Prostate gland (tissue), 2 donors: ENCODE measurements at regions not wholly inside any gene's neighbourhood (a gene's known extent, or its start where the extent isn't known, plus 50 kb on each side); places are given as distances from the start of the nearest gene placed in this dataset.

Experiments
- DNase-seq: peaks from one replicate; pipeline ENCODE4 v3.0.0-alpha.2; 2019; ENCODE audit warnings: low spot score
- H3K27ac ChIP-seq, 2 donors: fragments of 200-600 bp; sonication (generic); 2 replicates each; pipeline ENCODE4 v1.5.1; 2017 to 2019
- H3K27me3 ChIP-seq: fragments of 200-600 bp; sonication (generic); replicated peaks from 2 replicates; pipeline ENCODE4 v1.5.1; 2019; ENCODE audit not compliant: insufficient read depth
- H3K36me3 ChIP-seq, 2 donors: fragments of 200-600 bp; sonication (generic); 1 replicate in 1 of 2; 2 replicates in 1 of 2; pipeline versions ENCODE4 v1.5.1 to v1.8.1; 2017 to 2019
- H3K4me1 ChIP-seq: fragments of 200-600 bp; sonication (generic); replicated peaks from 2 replicates; pipeline ENCODE4 v1.5.1; 2019
- H3K4me3 ChIP-seq, 2 donors: fragments of 200-600 bp; sonication (generic); 2 replicates each; pipeline ENCODE4 v1.5.1; 2017 to 2019
- H3K9me3 ChIP-seq: fragments of 200-600 bp; sonication (generic); 2 replicates; pipeline ENCODE4 v1.5.1; 2017
- CTCF ChIP-seq, 4 experiments: fragments of 200-600 bp in 2 of 4; fragments of 450-650 bp in 2 of 4; sonication (generic) in 2 of 4; IDR thresholded peaks; 1 replicate in 3 of 4; 2 replicates in 1 of 4; pipeline ENCODE4 v1.5.1; 2016 to 2019; ENCODE audit warnings: antibody characterized with exemption in 4 of 4, mild to moderate bottlenecking in 2 of 4, moderate library complexity in 2 of 4
- POLR2A ChIP-seq: fragments of 450-650 bp; IDR thresholded peaks from one replicate; pipeline ENCODE4 v1.6.1; 2016; ENCODE audit warnings: antibody characterized with exemption, mild to moderate bottlenecking
- POLR2AphosphoS5 ChIP-seq: sonication (generic); formaldehyde crosslinking; IDR thresholded peaks from one replicate; pipeline ENCODE4 v1.6.1; 2017; ENCODE audit warnings: antibody characterized with exemption
- WGBS: methylation state at CpG from one replicate; pipeline ENCODE4 v1.1.5; 2018; 5-methylcytosine and 5-hydroxymethylcytosine counted together
- intact Hi-C: fragments of 100-400 bp; cut with DNase I; formaldehyde crosslinking; loops from one replicate; pipeline ENCODE4 v1.14.2; 2022

- no peaks in the 10 kb centered on the region for H3K36me3 ChIP-seq
- TF ChIP-seq POLR2AphosphoS5 (no peak), CTCF (IDR thresholded peaks at IDR 0.05) (no peak), POLR2A (no peak)
- no peak overlapping the region for H3K4me3 ChIP-seq
- H3K9me3 ChIP-seq: no peaks in the 10 kb centered on the region
- intact Hi-C loops: no loop called here
- no peaks in the 10 kb centered on the region for H3K4me1 ChIP-seq
- no peak overlapping the region for H3K27ac ChIP-seq
- DNase-seq: no peak
- H3K27me3 ChIP-seq: no peaks in the 10 kb centered on the region
- 17% methylated on average over 1 of the region's 1 CpG for WGBS
Measured at GRCh38 chr3:82957079-82957478, 1195.6 kb upstream of the GBE1 start.

GRCh38 chr3:82954486-82954885, 1193.0 kb upstream of the GBE1 start:
- no peaks in the 10 kb centered on the region for H3K9me3 ChIP-seq
- WGBS: 97% methylated on average over 1 of the region's 1 CpG
- no peak overlapping the region for H3K27ac ChIP-seq
- TF ChIP-seq CTCF (IDR thresholded peaks at IDR 0.05): no peak
- no peak for TF ChIP-seq POLR2A
- no peak for TF ChIP-seq POLR2AphosphoS5
- no peaks in the 10 kb centered on the region for H3K36me3 ChIP-seq
- intact Hi-C loops: no loop called here
- DNase-seq: no peak
- no peaks in the 10 kb centered on the region for H3K27me3 ChIP-seq
- no peaks in the 10 kb centered on the region for H3K4me1 ChIP-seq
- H3K4me3 ChIP-seq: no peak overlapping the region

GRCh38 chr3:82942041-82942440, 1180.6 kb upstream of the GBE1 start:
- DNase-seq: no peak
- H3K4me3 ChIP-seq: no peak overlapping the region
- H3K36me3 ChIP-seq: no peaks in the 10 kb centered on the region
- H3K27ac ChIP-seq: no peak overlapping the region
- intact Hi-C loops: no loop called here
- H3K4me1 ChIP-seq: no peaks in the 10 kb centered on the region
- no peaks in the 10 kb centered on the region for H3K27me3 ChIP-seq
- TF ChIP-seq POLR2A: no peak
- TF ChIP-seq CTCF (IDR thresholded peaks at IDR 0.05): no peak
- TF ChIP-seq POLR2AphosphoS5: no peak
- H3K9me3 ChIP-seq: no peaks in the 10 kb centered on the region

GRCh38 chr3:82940124-82940523, 1178.7 kb upstream of the GBE1 start:
- TF ChIP-seq POLR2A (no peak), POLR2AphosphoS5 (no peak), CTCF (IDR thresholded peaks at IDR 0.05) (no peak)
- H3K27ac ChIP-seq: no peak overlapping the region
- 97% methylated on average over 16 of the region's 16 CpGs for WGBS
- H3K27me3 ChIP-seq: no peaks in the 10 kb centered on the region
- no peaks in the 10 kb centered on the region for H3K4me1 ChIP-seq
- intact Hi-C loops: no loop called here
- H3K4me3 ChIP-seq: no peak overlapping the region
- DNase-seq: no peak
- H3K36me3 ChIP-seq: no peaks in the 10 kb centered on the region
- H3K9me3 ChIP-seq: no peaks in the 10 kb centered on the region

GRCh38 chr3:82939491-82940097, 1178.1 kb upstream of the GBE1 start:
- WGBS: 91% methylated on average over 12 of the region's 12 CpGs
- Histone ChIP-seq H3K27me3 (no peaks in the 10 kb centered on the region), H3K36me3 (no peaks in the 10 kb centered on the region), H3K4me1 (no peaks in the 10 kb centered on the region), H3K9me3 (no peaks in the 10 kb centered on the region), H3K4me3 (no peak overlapping the region), H3K27ac (no peak overlapping the region)
- TF ChIP-seq POLR2A: no peak
- intact Hi-C loops: no loop called here
- DNase-seq: no peak
